Skin epidermis (tissue), 12 donors: ENCODE measurements at regions not wholly inside any gene's neighbourhood (a gene's known extent, or its start where the extent isn't known, plus 50 kb on each side); places are given as distances from the start of the nearest gene placed in this dataset.
"Not testable (repeated sequence)": the region's sequence is repeated elsewhere in the genome, so short reads cannot be mapped to it uniquely, and the experiment has no call there.

Experiments used
- H3K27ac ChIP-seq, 21 experiments: fragments of 200-600 bp; sonication (generic) in 11 of 21; one replicate each; pipeline ENCODE4 v1.5.0; 2020; ENCODE audit warnings: mild to moderate bottlenecking in 3 of 21, inconsistent platforms in 2 of 21, moderate library complexity in 2 of 21
- H3K4me3 ChIP-seq, 7 experiments: fragments of 200-600 bp; sonication (generic) in 2 of 7; one replicate each; pipeline ENCODE4 v1.5.0; 2020; ENCODE audit warnings: inconsistent platforms in 2 of 7, mild to moderate bottlenecking in 2 of 7, moderate library complexity in 1 of 7

- H3K27ac ChIP-seq: no peak overlapping the region
Observed at GRCh38 chr13:38283346-38283745, 66.3 kb upstream of the UFM1 start.

GRCh38 chr13:38265132-38265497 is 84.5 kb upstream of the UFM1 start:
- Histone ChIP-seq H3K4me3 (no peak overlapping the region), H3K27ac (no peak overlapping the region)

More at GRCh38 chr13:38283346-38283745, 66.3 kb upstream of the UFM1 start:
- H3K4me3 ChIP-seq: no peak overlapping the region

GRCh38 chr13:38264363-38265131 is 85.1 kb upstream of the UFM1 start:
- Histone ChIP-seq H3K27ac (no peak overlapping the region), H3K4me3 (no peak overlapping the region)

- Histone ChIP-seq H3K27ac (no peak overlapping the region), H3K4me3 (no peak overlapping the region)
Observed at GRCh38 chr13:38262211-38262610, 87.4 kb upstream of the UFM1 start.

- Histone ChIP-seq H3K4me3 (no peak overlapping the region), H3K27ac (no peak overlapping the region)
Observed at GRCh38 chr13:38255600-38255999, 94.1 kb upstream of the UFM1 start.

- no peak overlapping the region for H3K4me3 ChIP-seq
Observed at GRCh38 chr13:38239874-38240273, 109.8 kb upstream of the UFM1 start.

GRCh38 chr13:38228322-38228721 is 121.3 kb upstream of the UFM1 start:
- Histone ChIP-seq H3K27ac (no peak overlapping the region), H3K4me3 (no peak overlapping the region)

More at GRCh38 chr13:38239874-38240273, 109.8 kb upstream of the UFM1 start:
- no peak overlapping the region for H3K27ac ChIP-seq

- no peak overlapping the region for H3K27ac ChIP-seq
- no peak overlapping the region for H3K4me3 ChIP-seq
Observed at GRCh38 chr13:38226496-38226895, 123.2 kb upstream of the UFM1 start.

- no peak overlapping the region for H3K27ac ChIP-seq
Observed at GRCh38 chr13:38223089-38223488, 126.6 kb upstream of the UFM1 start.

GRCh38 chr13:38221120-38221519 is 128.5 kb upstream of the UFM1 start:
- H3K4me3 ChIP-seq, H3K27ac ChIP-seq: not testable (repeated sequence)

More at GRCh38 chr13:38223089-38223488, 126.6 kb upstream of the UFM1 start:
- no peak overlapping the region for H3K4me3 ChIP-seq

GRCh38 chr13:38216181-38216580 is 133.5 kb upstream of the UFM1 start:
- no peak overlapping the region for H3K4me3 ChIP-seq
- no peak overlapping the region for H3K27ac ChIP-seq

- Histone ChIP-seq H3K4me3 (no peak overlapping the region), H3K27ac (no peak overlapping the region)
Observed at GRCh38 chr13:38213314-38213713, 136.3 kb upstream of the UFM1 start.

- Histone ChIP-seq H3K4me3 (no peak overlapping the region), H3K27ac (no peak overlapping the region)
Observed at GRCh38 chr13:38210928-38211596, 138.6 kb upstream of the UFM1 start.

- Histone ChIP-seq H3K4me3 (no peak overlapping the region), H3K27ac (no peak overlapping the region)
Observed at GRCh38 chr13:38204556-38204955, 145.1 kb upstream of the UFM1 start.

- no peak overlapping the region for H3K4me3 ChIP-seq
- H3K27ac ChIP-seq: no peak overlapping the region
Observed at GRCh38 chr13:38202740-38203139, 146.9 kb upstream of the UFM1 start.

GRCh38 chr13:38191016-38191415 is 158.6 kb upstream of the UFM1 start:
- Histone ChIP-seq H3K4me3 (no peak overlapping the region), H3K27ac (no peak overlapping the region)

GRCh38 chr13:38180670-38181069 is 169.0 kb upstream of the UFM1 start:
- peak overlapping the region in 1 of 7 experiments; percentile 4 for H3K4me3 ChIP-seq
- peak overlapping the region in 3 of 21 experiments; percentile 5 to 42 (median 39) for H3K27ac ChIP-seq

GRCh38 chr13:38180126-38180525 is 169.5 kb upstream of the UFM1 start:
- Histone ChIP-seq H3K4me3 (no peak overlapping the region), H3K27ac (no peak overlapping the region)

- H3K27ac ChIP-seq: no peak overlapping the region
- no peak overlapping the region for H3K4me3 ChIP-seq
Observed at GRCh38 chr13:38176664-38177063, 173.0 kb upstream of the UFM1 start.

GRCh38 chr13:38173403-38173802 is 176.2 kb upstream of the UFM1 start:
- no peak overlapping the region for H3K4me3 ChIP-seq
- no peak overlapping the region for H3K27ac ChIP-seq

- Histone ChIP-seq H3K27ac (no peak overlapping the region), H3K4me3 (no peak overlapping the region)
Observed at GRCh38 chr13:38167164-38167822, 182.4 kb upstream of the UFM1 start.
